HepG2 (cell line): ENCODE measurements at regions not wholly inside any gene's neighbourhood (a gene's known extent, or its start where the extent isn't known, plus 50 kb on each side); places are given as distances from the start of the nearest gene placed in this dataset.

ENCODE experiments used
- ATAC-seq: fragments of 200-7000 bp; cut with Tn5 transposase; 3 replicates; pipeline ENCODE4 v1.9.1; 2020; ENCODE audit warnings: mild to moderate bottlenecking, moderate library complexity
- BruUV-seq: library from RNA; stranded (reverse); fragments of 400-500 nt; replicated peaks from 2 replicates; lab custom pipeline; 2021; lab: Mats Ljungman, UMichigan
- CTCF ChIA-PET: fragments of 300-600 bp; formaldehyde crosslinking; extraction: SDS; loops from one replicate; lab custom pipeline; 2021; ENCODE audit warnings: low total read pairs, inconsistent platforms, low intra/inter-chr PET ratio; lab: Yijun Ruan, JAX
- POLR2A ChIA-PET: fragments of 350-600 bp; sonication (Branson Sonifier 250); formaldehyde crosslinking; loops from one replicate; lab custom pipeline; 2020; ENCODE audit warnings: antibody characterized with exemption, inconsistent platforms; lab: Yijun Ruan, JAX
- DNase-seq: peaks from one replicate; pipeline ENCODE4 v3.0.0-alpha.2; 2015; ENCODE audit warnings: low spot score
- FAIRE-seq: peaks from 3 replicates; lab custom pipeline; 2011; peaks lifted over from hg19 to GRCh38; lab: Jason Lieb, UNC
- H2AFZ ChIP-seq: one replicate; pipeline ENCODE4 v1.6.1; 2011; ENCODE audit warnings: low read length, inconsistent platforms
- H3K27ac ChIP-seq: fragments of 300-600 bp; 3 replicates; pipeline ENCODE4 v1.8.0; 2011; ENCODE audit warnings: mixed run types, mild to moderate bottlenecking, mixed read lengths, low read length, inconsistent platforms; ENCODE audit not compliant: insufficient read depth; ENCODE audit errors: extremely low read length
- H3K27me3 ChIP-seq, 2 experiments: fragments of 200-600 bp in 1 of 2; 2 replicates in 1 of 2; 3 replicates in 1 of 2; pipeline versions ENCODE4 v1.6.0 to v1.8.0; 2011; ENCODE audit warnings: low read length in 2 of 2, mild to moderate bottlenecking in 2 of 2, moderate library complexity in 2 of 2, inconsistent platforms in 1 of 2; ENCODE audit not compliant: insufficient read depth in 2 of 2, control insufficient read depth in 1 of 2
- H3K36me3 ChIP-seq, 2 experiments: fragments of 200-600 bp in 1 of 2; replicated peaks in 1 of 2; 2 replicates in 1 of 2; 3 replicates in 1 of 2; pipeline versions ENCODE4 v1.5.1 to v1.8.0; 2011; ENCODE audit warnings: low read length in 2 of 2, inconsistent platforms in 1 of 2; ENCODE audit not compliant: insufficient read depth in 2 of 2, control insufficient read depth in 1 of 2
- H3K4me1 ChIP-seq: 2 replicates; pipeline ENCODE4 v1.5.1; 2012; ENCODE audit warnings: low read length, inconsistent platforms; ENCODE audit not compliant: insufficient read depth
- H3K4me2 ChIP-seq: 2 replicates; pipeline ENCODE4 v1.6.0; 2011; ENCODE audit warnings: low read depth, low read length, inconsistent platforms
- H3K4me3 ChIP-seq, 3 experiments: fragments of 200-600 bp in 1 of 3; sonication (generic), shearing (Covaris generic) in 1 of 3; replicated peaks in 1 of 3; 2 replicates each; pipeline ENCODE4 v1.5.1; 2011 to 2016; ENCODE audit warnings: low read length in 3 of 3, inconsistent platforms in 2 of 3, low read depth in 2 of 3, mild to moderate bottlenecking in 2 of 3, control low read depth in 1 of 3, mixed read lengths in 1 of 3; ENCODE audit not compliant: insufficient read depth in 1 of 3
- H3K79me2 ChIP-seq: one replicate; pipeline ENCODE4 v1.6.1; 2011; ENCODE audit warnings: low read length, inconsistent platforms; ENCODE audit not compliant: insufficient read depth
- H3K9ac ChIP-seq: 2 replicates; pipeline ENCODE4 v1.6.0; 2011; ENCODE audit warnings: mild to moderate bottlenecking, low read depth, low read length, inconsistent platforms; ENCODE audit not compliant: insufficient read depth
- H3K9me3 ChIP-seq: 2 replicates; pipeline ENCODE4 v1.5.1; 2012; ENCODE audit warnings: mild to moderate bottlenecking, low read length
- H4K20me1 ChIP-seq: 2 replicates; pipeline ENCODE4 v1.6.0; 2011; ENCODE audit warnings: inconsistent platforms, mild to moderate bottlenecking, low read length, moderate library complexity; ENCODE audit not compliant: insufficient read depth
- E2F1 ChIP-seq: sonication (generic); formaldehyde crosslinking; IDR thresholded peaks from 2 replicates; pipeline ENCODE4 v1.5.0; 2020; ENCODE audit warnings: missing genetic modification reagents
- NPAS2 ChIP-seq: sonication (generic); formaldehyde crosslinking; IDR thresholded peaks from 2 replicates; pipeline ENCODE4 v1.8.0; 2022; ENCODE audit warnings: mild to moderate bottlenecking, missing genetic modification reagents, borderline replicate concordance
- SMC3 ChIP-seq: IDR thresholded peaks from 2 replicates; pipeline ENCODE4 v1.6.1; 2011; ENCODE audit warnings: low read length, improper control_type of control experiment
- ZFP82 ChIP-seq: sonication (generic); formaldehyde crosslinking; IDR thresholded peaks from 2 replicates; pipeline ENCODE4 v1.5.1; 2020; ENCODE audit warnings: mild to moderate bottlenecking, missing genetic modification reagents, borderline replicate concordance
- ZNF446 ChIP-seq: sonication (generic); formaldehyde crosslinking; IDR thresholded peaks from 2 replicates; pipeline ENCODE4 v1.5.0; 2020; ENCODE audit warnings: mild to moderate bottlenecking, missing genetic modification reagents
- ZNF775 ChIP-seq: sonication (generic); formaldehyde crosslinking; IDR thresholded peaks from 2 replicates; pipeline ENCODE4 v1.4.0; 2020; ENCODE audit warnings: missing genetic modification reagents, mild to moderate bottlenecking, moderate library complexity, borderline replicate concordance
- ZNF83 ChIP-seq: sonication (generic); formaldehyde crosslinking; IDR thresholded peaks from 2 replicates; pipeline ENCODE4 v1.4.0; 2020; ENCODE audit warnings: missing genetic modification reagents, mild to moderate bottlenecking, borderline replicate concordance
- ZSCAN20 ChIP-seq: sonication (generic); formaldehyde crosslinking; IDR thresholded peaks from 2 replicates; pipeline ENCODE4 v1.4.0; 2020; ENCODE audit warnings: missing genetic modification reagents, mild to moderate bottlenecking, borderline replicate concordance
- WGBS: methylation state at CpG from one replicate; pipeline ENCODE4 v1.1.6; 2017; ENCODE audit warnings: low lambda C conversion rate; 5-methylcytosine and 5-hydroxymethylcytosine counted together
- in situ Hi-C: cut with HindIII; loops from 2 replicates; pipeline ENCODE4 v1.10.0; 2017; ENCODE audit warnings: low pct_unique_long_range_greater_than_20kb; ENCODE audit not compliant: extremely low pct_ligation_motif_present
- intact Hi-C: fragments of 100-400 bp; cut with micrococcal nuclease; formaldehyde crosslinking; loops from one replicate; pipeline ENCODE4 v1.10.0; 2022; ENCODE audit not compliant: unreplicated experiment

- peak; percentile 23 for DNase-seq
- no peaks in the 10 kb centered on the region for H4K20me1 ChIP-seq
- H3K4me2 ChIP-seq, result peak overlapping the region; percentile 53
- no peak overlapping the region for H3K27ac ChIP-seq
- intact Hi-C loops (loop anchor here (2.0 kb wide), 1 partner anchor 290 kb away; no protein-coding TSS in a partner anchor), in situ Hi-C loops (loop anchor here (5.0 to 10.0 kb wide), 4 partner anchors 140 to 607 kb away; no protein-coding TSS in a partner anchor)
- FAIRE-seq, result no peak
- peak; percentile 26; the same call in 1 of the 3 replicates for ATAC-seq
- no peaks in the 10 kb centered on the region for H3K36me3 ChIP-seq
- H3K27me3 ChIP-seq, result 0 out of 5 replicates have a peak, but pooled peaks cover 0 to 3% of the 10 kb centered on the region in 2 experiments
- no peak overlapping the region for H2AFZ ChIP-seq
- H3K9me3 ChIP-seq, result no peaks in the 10 kb centered on the region
- WGBS, result 35% methylated on average over 4 of the region's 4 CpGs
- ChIA-PET POLR2A (no interaction called here), CTCF (no interaction called here)
- H3K4me3 ChIP-seq, result peak overlapping the region in 1 of 3 experiments; percentile 8; a peak in 1 of 6 replicates
- H3K4me1 ChIP-seq, result peaks cover 29% of the 10 kb centered on the region
- no peaks in the 10 kb centered on the region for H3K79me2 ChIP-seq
- no peak for TF ChIP-seq ZFP82 (CRISPR knock-in tag)
- TF ChIP-seq ZNF775 (CRISPR knock-in tag), result no peak
- TF ChIP-seq ZSCAN20 (CRISPR knock-in tag), result no peak
- no peak for TF ChIP-seq NPAS2 (CRISPR knock-in tag)
- TF ChIP-seq SMC3, result no peak
- TF ChIP-seq ZNF446 (CRISPR knock-in tag), result no peak
- TF ChIP-seq ZNF83 (CRISPR knock-in tag), result no peak
- no peak for TF ChIP-seq E2F1 (CRISPR knock-in tag)
- no TSS peak for BruUV-seq
- H3K9ac ChIP-seq, result no peak overlapping the region
These were observed 284.2 kb downstream of the USP46 start for GRCh38 chr4:52374877-52375276.
